GM23338 (cell line): ENCODE measurements at regions not wholly inside any gene's neighbourhood (a gene's known extent, or its start where the extent isn't known, plus 50 kb on each side); places are given as distances from the start of the nearest gene placed in this dataset.

Source experiments
- ATAC-seq: fragments of 200-7000 bp; cut with Tn5 transposase; 3 replicates; pipeline ENCODE4 v1.9.1; 2020
- DNase-seq: peaks from one replicate; pipeline ENCODE4 v3.0.0-alpha.2; 2015; ENCODE audit warnings: low spot score
- H2AFZ ChIP-seq: fragments of 200-600 bp; sonication (generic); 2 replicates; pipeline ENCODE4 v1.8.0; 2016; ENCODE audit warnings: antibody characterized with exemption, mild to moderate bottlenecking, moderate library complexity
- H3F3A ChIP-seq: fragments of 200-600 bp; sonication (generic); replicated peaks from 2 replicates; pipeline ENCODE4 v1.8.0; 2017; ENCODE audit warnings: antibody characterized with exemption, mixed run types, low read depth
- H3K27ac ChIP-seq: fragments of 200-600 bp; sonication (generic); 2 replicates; pipeline ENCODE4 v1.6.1; 2016; ENCODE audit warnings: low read depth
- H3K27me3 ChIP-seq: fragments of 200-600 bp; sonication (generic); 2 replicates; pipeline ENCODE4 v1.8.0; 2016; ENCODE audit warnings: mild to moderate bottlenecking, mixed run types, moderate library complexity; ENCODE audit not compliant: insufficient read depth
- H3K36me3 ChIP-seq: fragments of 200-600 bp; sonication (generic); 2 replicates; pipeline ENCODE4 v1.8.0; 2016; ENCODE audit warnings: mild to moderate bottlenecking; ENCODE audit not compliant: insufficient read depth
- H3K4me1 ChIP-seq: fragments of 200-600 bp; sonication (generic); 2 replicates; pipeline ENCODE4 v1.8.0; 2016; ENCODE audit warnings: mild to moderate bottlenecking, moderate library complexity; ENCODE audit not compliant: insufficient read depth
- H3K4me2 ChIP-seq: fragments of 200-600 bp; sonication (generic); 2 replicates; pipeline ENCODE4 v1.7.1; 2017; ENCODE audit warnings: mixed run types
- H3K4me3 ChIP-seq: fragments of 200-600 bp; sonication (generic); 2 replicates; pipeline ENCODE4 v1.6.1; 2016; ENCODE audit warnings: mixed run types
- H3K79me2 ChIP-seq: fragments of 200-600 bp; sonication (generic); replicated peaks from 2 replicates; pipeline ENCODE4 v1.8.0; 2017; ENCODE audit warnings: mild to moderate bottlenecking; ENCODE audit not compliant: insufficient read depth
- H3K9me2 ChIP-seq: fragments of 200-600 bp; sonication (generic); 2 replicates; pipeline ENCODE4 v1.8.0; 2017; ENCODE audit not compliant: insufficient read depth
- H4K20me1 ChIP-seq: fragments of 200-600 bp; sonication (generic); replicated peaks from 2 replicates; pipeline ENCODE4 v1.8.0; 2017; ENCODE audit warnings: mild to moderate bottlenecking; ENCODE audit not compliant: insufficient read depth
- H3K27ac Mint-ChIP-seq: 2 replicates; pipeline ENCODE4 v1.8.0; 2020; ENCODE audit warnings: inconsistent platforms, mild to moderate bottlenecking, moderate library complexity, mixed read lengths
- H3K27me3 Mint-ChIP-seq: 3 replicates; pipeline ENCODE4 v1.8.0; 2022; ENCODE audit warnings: low read depth, mild to moderate bottlenecking, moderate library complexity, mixed read lengths, inconsistent platforms; ENCODE audit not compliant: insufficient read depth, poor library complexity
- H3K36me3 Mint-ChIP-seq: 3 replicates; pipeline ENCODE4 v1.8.0; 2021; ENCODE audit warnings: low read depth, mild to moderate bottlenecking, inconsistent platforms, moderate library complexity, mixed read lengths
- H3K4me1 Mint-ChIP-seq: 3 replicates; pipeline ENCODE4 v1.8.0; 2020; ENCODE audit warnings: mild to moderate bottlenecking, inconsistent platforms, mixed read lengths
- H3K4me3 Mint-ChIP-seq: 3 replicates; pipeline ENCODE4 v1.8.0; 2021; ENCODE audit warnings: moderate library complexity, mild to moderate bottlenecking, inconsistent platforms, mixed read lengths
- H3K9me3 Mint-ChIP-seq: 3 replicates; pipeline ENCODE4 v1.8.0; 2020; ENCODE audit warnings: moderate library complexity, mild to moderate bottlenecking, inconsistent platforms, mixed read lengths
- CREB1 ChIP-seq: fragments of 250-450 bp; sonication (Bioruptor Pico); IDR thresholded peaks from 2 replicates; pipeline ENCODE4 v1.5.0; 2020; ENCODE audit warnings: low read depth, mild to moderate bottlenecking, moderate library complexity
- EZH2 ChIP-seq: fragments of 200-600 bp; sonication (generic); IDR thresholded peaks from one replicate; pipeline ENCODE4 v1.8.0; 2017; ENCODE audit warnings: antibody characterized with exemption, mild to moderate bottlenecking, low read depth; ENCODE audit not compliant: unreplicated experiment
- EZH2phosphoT487 ChIP-seq: fragments of 200-600 bp; sonication (generic); IDR thresholded peaks from one replicate; pipeline ENCODE4 v1.8.1; 2018; ENCODE audit warnings: antibody characterized with exemption; ENCODE audit not compliant: unreplicated experiment
- JUNB ChIP-seq: IDR thresholded peaks from one replicate; pipeline ENCODE4 v1.6.1; 2016; ENCODE audit warnings: antibody characterized with exemption; ENCODE audit not compliant: unreplicated experiment
- NANOG ChIP-seq: IDR thresholded peaks from 2 replicates; pipeline ENCODE4 v1.6.1; 2016; ENCODE audit warnings: antibody characterized with exemption, borderline replicate concordance
- POLR2AphosphoS5 ChIP-seq: IDR thresholded peaks from 2 replicates; pipeline ENCODE4 v1.6.1; 2016; ENCODE audit warnings: antibody characterized with exemption, low read depth
- REST ChIP-seq: IDR thresholded peaks from one replicate; pipeline ENCODE4 v1.6.1; 2018; ENCODE audit warnings: antibody characterized with exemption; ENCODE audit not compliant: unreplicated experiment
- STAT1 ChIP-seq: IDR thresholded peaks from one replicate; pipeline ENCODE4 v1.6.1; 2016; ENCODE audit warnings: antibody characterized with exemption; ENCODE audit not compliant: unreplicated experiment
- ZNF114 ChIP-seq: fragments of 250-450 bp; sonication (Bioruptor Pico); IDR thresholded peaks from 2 replicates; pipeline ENCODE4 v1.5.0; 2020; ENCODE audit warnings: mild to moderate bottlenecking, moderate library complexity
- ZNF331 ChIP-seq: fragments of 250-450 bp; sonication (Bioruptor Pico); IDR thresholded peaks from 2 replicates; pipeline ENCODE4 v1.5.0; 2020; ENCODE audit warnings: low read depth, mild to moderate bottlenecking, moderate library complexity
- TF ChIP-seq, protein P1 (sequence below): IDR thresholded peaks from 2 replicates; pipeline ENCODE4 v1.6.1; 2016; ENCODE audit warnings: antibody characterized with exemption
- TF ChIP-seq, protein P2 (sequence below): fragments of 250-450 bp; sonication (Bioruptor Pico); IDR thresholded peaks from 2 replicates; pipeline ENCODE4 v1.5.0; 2020; ENCODE audit warnings: mild to moderate bottlenecking, moderate library complexity

- H3K4me1 Mint-ChIP-seq: no peaks in the 10 kb centered on the region
- ATAC-seq (no peak), DNase-seq (no peak)
- H4K20me1 ChIP-seq: no peaks in the 10 kb centered on the region
- H3K9me2 ChIP-seq: no peaks in the 10 kb centered on the region
- no peak overlapping the region for H3K4me3 Mint-ChIP-seq
- no peak overlapping the region for H3K4me2 ChIP-seq
- no peaks in the 10 kb centered on the region for H3K36me3 ChIP-seq
- peaks cover 5% of the 10 kb centered on the region for H3K9me3 Mint-ChIP-seq
- 0 out of 3 replicates have a peak, but pooled peaks cover 4% of the 10 kb centered on the region for H3K36me3 Mint-ChIP-seq
- no peak overlapping the region for H2AFZ ChIP-seq
- H3K79me2 ChIP-seq: no peaks in the 10 kb centered on the region
- no peaks in the 10 kb centered on the region for H3K4me1 ChIP-seq
- H3K27ac Mint-ChIP-seq: no peak overlapping the region
- TF ChIP-seq ZNF114: no peak
- no peak for TF ChIP-seq CREB1
- no peak for TF ChIP-seq STAT1
- no peak for TF ChIP-seq NANOG
- TF ChIP-seq POLR2AphosphoS5: no peak
- no peak for TF ChIP-seq EZH2
- TF ChIP-seq REST: no peak
- TF ChIP-seq EZH2phosphoT487: no peak
- TF ChIP-seq, protein P1, sequence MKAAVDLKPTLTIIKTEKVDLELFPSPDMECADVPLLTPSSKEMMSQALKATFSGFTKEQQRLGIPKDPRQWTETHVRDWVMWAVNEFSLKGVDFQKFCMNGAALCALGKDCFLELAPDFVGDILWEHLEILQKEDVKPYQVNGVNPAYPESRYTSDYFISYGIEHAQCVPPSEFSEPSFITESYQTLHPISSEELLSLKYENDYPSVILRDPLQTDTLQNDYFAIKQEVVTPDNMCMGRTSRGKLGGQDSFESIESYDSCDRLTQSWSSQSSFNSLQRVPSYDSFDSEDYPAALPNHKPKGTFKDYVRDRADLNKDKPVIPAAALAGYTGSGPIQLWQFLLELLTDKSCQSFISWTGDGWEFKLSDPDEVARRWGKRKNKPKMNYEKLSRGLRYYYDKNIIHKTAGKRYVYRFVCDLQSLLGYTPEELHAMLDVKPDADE: no peak
- TF ChIP-seq, protein P2, sequence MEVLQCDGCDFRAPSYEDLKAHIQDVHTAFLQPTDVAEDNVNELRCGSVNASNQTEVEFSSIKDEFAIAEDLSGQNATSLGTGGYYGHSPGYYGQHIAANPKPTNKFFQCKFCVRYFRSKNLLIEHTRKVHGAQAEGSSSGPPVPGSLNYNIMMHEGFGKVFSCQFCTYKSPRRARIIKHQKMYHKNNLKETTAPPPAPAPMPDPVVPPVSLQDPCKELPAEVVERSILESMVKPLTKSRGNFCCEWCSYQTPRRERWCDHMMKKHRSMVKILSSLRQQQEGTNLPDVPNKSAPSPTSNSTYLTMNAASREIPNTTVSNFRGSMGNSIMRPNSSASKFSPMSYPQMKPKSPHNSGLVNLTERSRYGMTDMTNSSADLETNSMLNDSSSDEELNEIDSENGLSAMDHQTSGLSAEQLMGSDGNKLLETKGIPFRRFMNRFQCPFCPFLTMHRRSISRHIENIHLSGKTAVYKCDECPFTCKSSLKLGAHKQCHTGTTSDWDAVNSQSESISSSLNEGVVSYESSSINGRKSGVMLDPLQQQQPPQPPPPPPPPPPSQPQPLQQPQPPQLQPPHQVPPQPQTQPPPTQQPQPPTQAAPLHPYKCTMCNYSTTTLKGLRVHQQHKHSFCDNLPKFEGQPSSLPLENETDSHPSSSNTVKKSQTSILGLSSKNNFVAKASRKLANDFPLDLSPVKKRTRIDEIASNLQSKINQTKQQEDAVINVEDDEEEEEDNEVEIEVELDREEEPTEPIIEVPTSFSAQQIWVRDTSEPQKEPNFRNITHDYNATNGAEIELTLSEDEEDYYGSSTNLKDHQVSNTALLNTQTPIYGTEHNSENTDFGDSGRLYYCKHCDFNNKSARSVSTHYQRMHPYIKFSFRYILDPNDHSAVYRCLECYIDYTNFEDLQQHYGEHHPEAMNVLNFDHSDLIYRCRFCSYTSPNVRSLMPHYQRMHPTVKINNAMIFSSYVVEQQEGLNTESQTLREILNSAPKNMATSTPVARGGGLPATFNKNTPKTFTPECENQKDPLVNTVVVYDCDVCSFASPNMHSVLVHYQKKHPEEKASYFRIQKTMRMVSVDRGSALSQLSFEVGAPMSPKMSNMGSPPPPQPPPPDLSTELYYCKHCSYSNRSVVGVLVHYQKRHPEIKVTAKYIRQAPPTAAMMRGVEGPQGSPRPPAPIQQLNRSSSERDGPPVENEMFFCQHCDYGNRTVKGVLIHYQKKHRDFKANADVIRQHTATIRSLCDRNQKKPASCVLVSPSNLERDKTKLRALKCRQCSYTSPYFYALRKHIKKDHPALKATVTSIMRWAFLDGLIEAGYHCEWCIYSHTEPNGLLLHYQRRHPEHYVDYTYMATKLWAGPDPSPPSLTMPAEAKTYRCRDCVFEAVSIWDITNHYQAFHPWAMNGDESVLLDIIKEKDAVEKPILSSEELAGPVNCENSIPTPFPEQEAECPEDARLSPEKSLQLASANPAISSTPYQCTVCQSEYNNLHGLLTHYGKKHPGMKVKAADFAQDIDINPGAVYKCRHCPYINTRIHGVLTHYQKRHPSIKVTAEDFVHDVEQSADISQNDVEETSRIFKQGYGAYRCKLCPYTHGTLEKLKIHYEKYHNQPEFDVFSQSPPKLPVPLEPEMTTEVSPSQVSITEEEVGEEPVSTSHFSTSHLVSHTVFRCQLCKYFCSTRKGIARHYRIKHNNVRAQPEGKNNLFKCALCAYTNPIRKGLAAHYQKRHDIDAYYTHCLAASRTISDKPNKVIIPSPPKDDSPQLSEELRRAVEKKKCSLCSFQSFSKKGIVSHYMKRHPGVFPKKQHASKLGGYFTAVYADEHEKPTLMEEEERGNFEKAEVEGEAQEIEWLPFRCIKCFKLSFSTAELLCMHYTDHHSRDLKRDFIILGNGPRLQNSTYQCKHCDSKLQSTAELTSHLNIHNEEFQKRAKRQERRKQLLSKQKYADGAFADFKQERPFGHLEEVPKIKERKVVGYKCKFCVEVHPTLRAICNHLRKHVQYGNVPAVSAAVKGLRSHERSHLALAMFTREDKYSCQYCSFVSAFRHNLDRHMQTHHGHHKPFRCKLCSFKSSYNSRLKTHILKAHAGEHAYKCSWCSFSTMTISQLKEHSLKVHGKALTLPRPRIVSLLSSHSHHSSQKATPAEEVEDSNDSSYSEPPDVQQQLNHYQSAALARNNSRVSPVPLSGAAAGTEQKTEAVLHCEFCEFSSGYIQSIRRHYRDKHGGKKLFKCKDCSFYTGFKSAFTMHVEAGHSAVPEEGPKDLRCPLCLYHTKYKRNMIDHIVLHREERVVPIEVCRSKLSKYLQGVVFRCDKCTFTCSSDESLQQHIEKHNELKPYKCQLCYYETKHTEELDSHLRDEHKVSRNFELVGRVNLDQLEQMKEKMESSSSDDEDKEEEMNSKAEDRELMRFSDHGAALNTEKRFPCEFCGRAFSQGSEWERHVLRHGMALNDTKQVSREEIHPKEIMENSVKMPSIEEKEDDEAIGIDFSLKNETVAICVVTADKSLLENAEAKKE (CRISPR knock-in tag): no peak
- no peak for TF ChIP-seq ZNF331
- TF ChIP-seq JUNB: no peak
- no peaks in the 10 kb centered on the region for H3K27me3 ChIP-seq
- no peak overlapping the region for H3K4me3 ChIP-seq
- H3K27ac ChIP-seq: no peak overlapping the region
- H3F3A ChIP-seq: no peaks in the 10 kb centered on the region
- H3K27me3 Mint-ChIP-seq: no peaks in the 10 kb centered on the region
Observed at GRCh38 chr4:124139044-124139443, 573.5 kb downstream of the ANKRD50 start.
